ENCODE measurements at regions not wholly inside any gene's neighbourhood (a gene's known extent, or its start where the extent isn't known, plus 50 kb on each side); places are given as distances from the start of the nearest gene placed in this dataset.

DNA sequence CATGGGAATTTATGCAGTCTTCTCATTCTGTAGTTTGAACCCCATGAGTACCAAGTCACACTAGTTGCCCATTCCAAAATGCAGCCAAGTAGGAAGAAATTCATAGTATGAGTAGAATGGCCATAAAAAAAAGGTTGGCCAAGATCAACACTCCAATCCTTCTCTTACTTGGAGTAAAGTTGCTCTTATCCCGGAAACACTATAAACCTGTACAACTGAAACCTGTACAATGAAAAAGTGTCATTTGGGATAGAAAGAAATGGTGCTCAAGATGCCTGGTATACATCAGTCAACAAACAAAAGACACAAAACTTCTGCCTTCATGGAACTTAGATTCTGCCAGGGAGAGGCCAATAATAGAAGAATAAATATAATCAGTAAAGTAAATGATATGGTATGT lies 325.0 kb downstream of the NFIB start:
- H3K27me3 ChIP-seq (ENCODE audit: control insufficient read depth, insufficient read depth, low read length) = no peaks in the 10 kb centered on the region
- no peak for DNase-seq
- Mint-ChIP-seq H3K36me3 (no peaks in the 10 kb centered on the region), H3K4me1 (no peaks in the 10 kb centered on the region), H3K4me3 (no peak overlapping the region), H3K9me3 (peaks cover 0 to 13% (median 4%) of the 10 kb centered on the region in 7 donors), H3K27ac (no peak overlapping the region), H3K27me3 (no peaks in the 10 kb centered on the region)
- no peaks in the 10 kb centered on the region for H3K36me3 ChIP-seq (ENCODE audit: control insufficient read depth, insufficient read depth, low read length)
- ATAC-seq (ENCODE audit: low read depth in 2 of 2) = no peak
- no peak overlapping the region for H3K4me3 ChIP-seq (ENCODE audit: low read depth, low read length)
- H3K4me1 ChIP-seq (ENCODE audit: control insufficient read depth, insufficient read depth, low read length, poor library complexity, severe bottlenecking) = no peaks in the 10 kb centered on the region
- H3K27ac ChIP-seq (ENCODE audit: insufficient read depth, low read length, poor library complexity, severe bottlenecking) = no peak overlapping the region
- peaks cover 0 to 2% of the 10 kb centered on the region in 2 experiments for H3K9me3 ChIP-seq (ENCODE audit: control insufficient read depth in 2 of 2, low read length in 2 of 2)

DNA sequence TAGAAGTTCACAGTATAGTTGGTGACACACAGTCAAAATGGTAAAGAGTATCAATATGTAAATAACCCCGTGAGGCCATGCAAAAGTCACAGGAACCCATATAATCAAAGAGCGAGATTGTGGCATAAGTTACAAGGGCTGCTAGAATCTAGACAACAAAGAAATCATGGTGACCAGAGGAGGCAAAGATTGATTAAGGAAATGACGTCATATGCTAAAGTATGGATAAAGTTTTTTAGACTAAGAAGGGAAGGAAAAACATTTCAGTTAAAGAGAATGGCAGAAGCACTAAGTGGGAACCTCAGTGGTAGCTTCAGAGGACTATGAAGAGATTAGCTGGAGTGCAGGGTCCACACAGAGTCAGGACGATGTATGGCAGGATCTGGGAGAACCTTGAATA lies 330.3 kb downstream of the NFIB start:
- DNase-seq = no peak
- Mint-ChIP-seq H3K4me1 (no peaks in the 10 kb centered on the region), H3K9me3 (peaks cover 0 to 9% (median 4%) of the 10 kb centered on the region in 7 donors), H3K27me3 (no peaks in the 10 kb centered on the region), H3K36me3 (no peaks in the 10 kb centered on the region), H3K27ac (no peak overlapping the region), H3K4me3 (no peak overlapping the region)
- Histone ChIP-seq H3K4me1 (ENCODE audit: control insufficient read depth, insufficient read depth, low read length, poor library complexity, severe bottlenecking) (no peaks in the 10 kb centered on the region), H3K27ac (ENCODE audit: insufficient read depth, low read length, poor library complexity, severe bottlenecking) (no peak overlapping the region), H3K4me3 (ENCODE audit: low read depth, low read length) (no peak overlapping the region), H3K36me3 (ENCODE audit: control insufficient read depth, insufficient read depth, low read length) (no peaks in the 10 kb centered on the region), H3K27me3 (ENCODE audit: control insufficient read depth, insufficient read depth, low read length) (no peaks in the 10 kb centered on the region), H3K9me3 (ENCODE audit: control insufficient read depth in 2 of 2, low read length in 2 of 2) (peaks cover 0 to under 1% of the 10 kb centered on the region in 2 experiments)
- no peak for ATAC-seq (ENCODE audit: low read depth in 2 of 2)

DNA sequence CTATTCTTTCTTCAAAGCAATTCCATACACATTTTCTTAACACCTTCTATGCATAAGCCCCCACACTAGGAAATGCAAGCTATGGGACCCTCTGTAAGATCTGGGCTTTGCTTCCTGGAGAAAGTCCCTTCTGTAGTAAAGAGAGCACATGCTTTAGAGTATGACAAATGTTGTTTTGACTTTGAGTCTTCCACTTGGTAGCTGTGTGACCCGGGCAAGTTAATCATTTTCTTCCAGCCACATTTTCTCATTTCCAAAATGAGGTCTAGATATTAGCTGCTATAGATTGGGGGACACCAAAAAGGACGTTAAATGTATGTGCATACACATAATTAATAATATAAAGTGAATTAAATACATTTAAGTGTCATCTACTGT lies 334.0 kb downstream of the NFIB start:
- Mint-ChIP-seq H3K27ac (no peak overlapping the region), H3K27me3 (no peaks in the 10 kb centered on the region), H3K9me3 (peaks cover 0 to 14% (median 4%) of the 10 kb centered on the region in 7 donors), H3K36me3 (no peaks in the 10 kb centered on the region), H3K4me3 (no peak overlapping the region), H3K4me1 (no peaks in the 10 kb centered on the region)
- Histone ChIP-seq H3K27me3 (ENCODE audit: control insufficient read depth, insufficient read depth, low read length) (no peaks in the 10 kb centered on the region), H3K27ac (ENCODE audit: insufficient read depth, low read length, poor library complexity, severe bottlenecking) (no peak overlapping the region), H3K36me3 (ENCODE audit: control insufficient read depth, insufficient read depth, low read length) (no peaks in the 10 kb centered on the region), H3K4me1 (ENCODE audit: control insufficient read depth, insufficient read depth, low read length, poor library complexity, severe bottlenecking) (no peaks in the 10 kb centered on the region), H3K9me3 (ENCODE audit: control insufficient read depth in 2 of 2, low read length in 2 of 2) (no peaks in the 10 kb centered on the region), H3K4me3 (ENCODE audit: low read depth, low read length) (no peak overlapping the region)
- ATAC-seq (ENCODE audit: low read depth in 2 of 2) = no peak
- DNase-seq = no peak

DNA sequence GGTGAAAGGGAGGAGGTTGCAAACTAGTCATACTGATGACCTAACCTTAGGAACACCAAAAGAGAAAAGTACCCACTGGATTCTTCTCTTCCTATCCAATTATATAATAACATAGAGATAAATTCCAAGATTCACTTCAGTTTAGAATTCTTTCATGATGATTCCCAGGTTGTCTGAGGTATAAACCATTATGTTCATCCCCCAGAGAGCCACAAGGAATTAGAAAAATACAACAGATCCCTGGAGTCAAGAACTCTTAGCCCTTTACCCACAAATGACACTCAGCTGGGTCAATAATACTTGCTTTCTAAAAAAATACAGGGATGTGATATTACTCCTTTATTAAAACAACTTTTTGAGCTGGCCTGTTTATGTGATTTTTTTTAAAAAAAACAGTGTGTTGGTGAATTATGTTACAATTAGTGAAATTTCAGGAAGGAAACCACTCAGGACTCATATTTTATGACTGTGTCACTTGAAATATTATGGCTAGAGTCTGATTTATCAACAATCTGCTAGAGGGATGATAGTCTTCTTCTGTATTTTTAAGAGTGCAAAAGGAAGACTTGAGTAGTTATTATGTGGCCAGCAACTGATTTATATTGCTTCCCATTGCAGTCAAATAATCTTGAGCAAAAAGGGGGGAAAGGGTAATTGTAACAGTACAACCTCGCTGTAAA lies 338.2 kb downstream of the NFIB start:
- Mint-ChIP-seq H3K4me3 (no peak overlapping the region), H3K9me3 (peaks cover 0 to 13% (median 4%) of the 10 kb centered on the region in 7 donors), H3K4me1 (no peaks in the 10 kb centered on the region), H3K27me3 (no peaks in the 10 kb centered on the region), H3K27ac (no peak overlapping the region), H3K36me3 (no peaks in the 10 kb centered on the region)
- H3K9me3 ChIP-seq (ENCODE audit: control insufficient read depth in 2 of 2, low read length in 2 of 2) = no peaks in the 10 kb centered on the region
- no peak overlapping the region for H3K4me3 ChIP-seq (ENCODE audit: low read depth, low read length)
- H3K27ac ChIP-seq (ENCODE audit: insufficient read depth, low read length, poor library complexity, severe bottlenecking) = no peak overlapping the region
- no peaks in the 10 kb centered on the region for H3K4me1 ChIP-seq (ENCODE audit: control insufficient read depth, insufficient read depth, low read length, poor library complexity, severe bottlenecking)
- ATAC-seq (ENCODE audit: low read depth in 2 of 2) (no peak), DNase-seq (no peak)
- H3K36me3 ChIP-seq (ENCODE audit: control insufficient read depth, insufficient read depth, low read length) = no peaks in the 10 kb centered on the region
- no peaks in the 10 kb centered on the region for H3K27me3 ChIP-seq (ENCODE audit: control insufficient read depth, insufficient read depth, low read length)

DNA sequence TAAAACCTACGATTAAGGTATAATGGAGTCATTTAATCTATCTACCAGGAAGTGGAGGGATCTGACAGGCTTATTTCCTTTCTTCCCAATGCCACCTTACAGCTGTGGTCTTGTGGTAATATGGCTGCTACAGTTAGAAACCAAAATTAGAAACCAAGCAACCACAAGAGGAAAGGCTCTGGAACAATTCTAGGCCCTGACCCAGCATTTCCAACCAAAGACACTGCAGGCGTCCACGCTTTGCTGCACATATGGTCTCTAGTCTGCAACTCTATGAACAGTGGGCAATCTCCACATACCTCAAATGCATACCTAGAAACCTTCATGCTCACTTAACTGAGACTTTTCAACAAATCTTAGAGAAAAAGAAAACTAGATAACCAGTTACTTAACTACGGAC lies 339.1 kb downstream of the NFIB start:
- no peaks in the 10 kb centered on the region for H3K36me3 Mint-ChIP-seq
- H3K27me3 Mint-ChIP-seq = no peaks in the 10 kb centered on the region
- Histone ChIP-seq H3K27ac (ENCODE audit: insufficient read depth, low read length, poor library complexity, severe bottlenecking) (no peak overlapping the region), H3K27me3 (ENCODE audit: control insufficient read depth, insufficient read depth, low read length) (no peaks in the 10 kb centered on the region), H3K36me3 (ENCODE audit: control insufficient read depth, insufficient read depth, low read length) (no peaks in the 10 kb centered on the region), H3K4me1 (ENCODE audit: control insufficient read depth, insufficient read depth, low read length, poor library complexity, severe bottlenecking) (no peaks in the 10 kb centered on the region), H3K9me3 (ENCODE audit: control insufficient read depth in 2 of 2, low read length in 2 of 2) (no peaks in the 10 kb centered on the region), H3K4me3 (ENCODE audit: low read depth, low read length) (no peak overlapping the region)
- H3K4me3 Mint-ChIP-seq = no peak overlapping the region
- H3K9me3 Mint-ChIP-seq = peaks cover 0 to 15% (median 5%) of the 10 kb centered on the region in 7 donors
- no peaks in the 10 kb centered on the region for H3K4me1 Mint-ChIP-seq
- ATAC-seq (ENCODE audit: low read depth in 2 of 2) = no peak
- no peak for DNase-seq
- no peak overlapping the region for H3K27ac Mint-ChIP-seq

DNA sequence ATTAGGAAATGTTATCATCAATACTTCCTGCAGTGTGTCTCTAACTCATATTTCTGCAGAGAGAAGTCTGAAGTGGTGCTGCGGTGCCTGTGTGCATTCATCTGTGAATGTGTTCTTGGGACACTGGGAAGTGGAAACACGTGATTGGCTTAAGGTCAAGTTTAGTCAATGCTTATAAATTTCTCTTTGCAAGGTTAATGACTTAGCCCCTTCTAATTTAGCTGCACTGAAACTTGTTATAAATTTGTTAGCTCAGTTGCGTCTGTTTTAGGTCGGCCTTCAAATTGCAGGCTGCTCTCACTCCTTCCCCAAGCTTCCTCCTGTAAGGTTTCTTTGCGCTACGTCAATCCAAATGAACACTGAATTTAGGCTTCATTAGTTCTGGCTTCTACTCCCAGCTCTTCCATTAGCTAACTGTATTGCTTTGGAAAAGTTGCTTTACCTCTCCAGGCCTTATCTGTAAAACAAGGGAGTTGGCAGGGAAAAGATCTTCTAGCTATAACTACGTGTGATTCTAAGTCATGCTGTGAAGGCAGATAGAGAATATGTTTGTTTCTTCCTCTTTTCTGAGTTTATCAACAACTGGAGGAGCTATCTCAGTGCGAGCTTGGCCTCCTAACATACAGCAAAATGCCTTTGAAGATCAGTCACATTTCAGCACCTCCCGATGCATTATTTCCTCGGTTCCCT lies 341.8 kb downstream of the NFIB start:
- Mint-ChIP-seq H3K27me3 (no peaks in the 10 kb centered on the region), H3K4me3 (no peak overlapping the region), H3K9me3 (peaks cover 0 to 16% (median 3%) of the 10 kb centered on the region in 7 donors), H3K36me3 (no peaks in the 10 kb centered on the region), H3K27ac (no peak overlapping the region), H3K4me1 (no peaks in the 10 kb centered on the region)
- Histone ChIP-seq H3K36me3 (ENCODE audit: control insufficient read depth, insufficient read depth, low read length) (no peaks in the 10 kb centered on the region), H3K4me3 (ENCODE audit: low read depth, low read length) (no peak overlapping the region), H3K4me1 (ENCODE audit: control insufficient read depth, insufficient read depth, low read length, poor library complexity, severe bottlenecking) (no peaks in the 10 kb centered on the region), H3K9me3 (ENCODE audit: control insufficient read depth in 2 of 2, low read length in 2 of 2) (no peaks in the 10 kb centered on the region), H3K27ac (ENCODE audit: insufficient read depth, low read length, poor library complexity, severe bottlenecking) (no peak overlapping the region), H3K27me3 (ENCODE audit: control insufficient read depth, insufficient read depth, low read length) (no peaks in the 10 kb centered on the region)
- ATAC-seq (ENCODE audit: low read depth in 2 of 2) = no peak
- no peak for DNase-seq

DNA sequence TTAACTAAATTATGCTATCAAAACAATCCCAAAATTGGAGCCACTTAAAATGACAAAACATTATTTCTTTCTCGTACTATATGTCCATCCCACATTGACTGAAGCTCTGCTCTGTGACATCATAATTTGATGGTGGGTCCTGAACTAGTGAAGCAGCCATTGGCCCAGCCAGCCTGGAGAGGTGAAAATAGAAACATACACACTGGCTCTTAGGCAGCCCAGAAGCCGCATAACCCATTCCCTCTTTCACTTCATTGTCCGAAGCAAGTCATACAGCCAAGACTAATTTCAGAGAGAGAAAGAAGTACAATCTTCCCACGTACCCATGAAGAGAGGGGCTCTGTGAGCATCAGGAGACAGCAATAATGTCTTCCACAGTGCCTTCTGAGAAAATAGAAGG lies 342.5 kb downstream of the NFIB start:
- Histone ChIP-seq H3K9me3 (ENCODE audit: control insufficient read depth in 2 of 2, low read length in 2 of 2) (no peaks in the 10 kb centered on the region), H3K27me3 (ENCODE audit: control insufficient read depth, insufficient read depth, low read length) (no peaks in the 10 kb centered on the region), H3K36me3 (ENCODE audit: control insufficient read depth, insufficient read depth, low read length) (no peaks in the 10 kb centered on the region), H3K27ac (ENCODE audit: insufficient read depth, low read length, poor library complexity, severe bottlenecking) (no peak overlapping the region), H3K4me3 (ENCODE audit: low read depth, low read length) (no peak overlapping the region), H3K4me1 (ENCODE audit: control insufficient read depth, insufficient read depth, low read length, poor library complexity, severe bottlenecking) (no peaks in the 10 kb centered on the region)
- Mint-ChIP-seq H3K9me3 (peaks cover 0 to 12% (median 2%) of the 10 kb centered on the region in 7 donors), H3K4me3 (no peak overlapping the region), H3K36me3 (no peaks in the 10 kb centered on the region), H3K27ac (no peak overlapping the region), H3K4me1 (no peaks in the 10 kb centered on the region), H3K27me3 (no peaks in the 10 kb centered on the region)
- no peak for DNase-seq
- ATAC-seq (ENCODE audit: low read depth in 2 of 2) = no peak

DNA sequence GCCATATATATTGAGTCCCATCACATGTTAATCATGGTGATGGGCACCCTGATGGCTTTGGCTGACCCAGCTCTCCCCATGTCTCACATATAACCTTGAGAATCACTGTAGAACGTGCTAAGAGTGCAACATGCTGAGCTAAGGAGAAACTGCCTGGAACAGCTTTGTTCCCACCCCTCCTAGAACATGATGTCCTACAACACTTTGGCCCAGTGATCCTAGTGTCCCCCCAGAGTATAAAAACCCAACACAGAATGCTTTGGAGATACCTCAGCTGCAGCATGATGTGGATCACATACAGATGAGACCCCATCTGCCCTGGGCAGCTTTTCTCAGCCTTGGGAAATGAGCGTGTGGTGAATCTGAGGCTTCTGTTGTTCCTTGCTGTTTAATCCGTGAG lies 343.5 kb downstream of the NFIB start:
- H3K9me3 ChIP-seq (ENCODE audit: control insufficient read depth in 2 of 2, low read length in 2 of 2) = no peaks in the 10 kb centered on the region
- Mint-ChIP-seq H3K36me3 (no peaks in the 10 kb centered on the region), H3K4me3 (no peak overlapping the region), H3K27ac (no peak overlapping the region), H3K4me1 (no peaks in the 10 kb centered on the region), H3K9me3 (peaks cover 0 to 11% (median 2%) of the 10 kb centered on the region in 7 donors), H3K27me3 (no peaks in the 10 kb centered on the region)
- no peaks in the 10 kb centered on the region for H3K27me3 ChIP-seq (ENCODE audit: control insufficient read depth, insufficient read depth, low read length)
- no peak overlapping the region for H3K4me3 ChIP-seq (ENCODE audit: low read depth, low read length)
- H3K4me1 ChIP-seq (ENCODE audit: control insufficient read depth, insufficient read depth, low read length, poor library complexity, severe bottlenecking) = no peaks in the 10 kb centered on the region
- no peak for ATAC-seq (ENCODE audit: low read depth in 2 of 2)
- H3K27ac ChIP-seq (ENCODE audit: insufficient read depth, low read length, poor library complexity, severe bottlenecking) = no peak overlapping the region
- no peaks in the 10 kb centered on the region for H3K36me3 ChIP-seq (ENCODE audit: control insufficient read depth, insufficient read depth, low read length)
- no peak for DNase-seq

Data from CD4-positive, CD25-positive, alpha-beta regulatory T cell (primary cell).